SIG-M5 treated with dmso at 0.1 percent for 504 hours (cell line): ENCODE measurements at regions not wholly inside any gene's neighbourhood (a gene's known extent, or its start where the extent isn't known, plus 50 kb on each side); places are given as distances from the start of the nearest gene placed in this dataset.
"Not testable (repeated sequence)": the region's sequence is repeated elsewhere in the genome, so short reads cannot be mapped to it uniquely, and the experiment has no call there.

Experiments
- DNase-seq: peaks from one replicate; lab custom pipeline; 2025; ENCODE audit not compliant: unreplicated experiment; lab: John Stamatoyannopoulos, UW

- no peak for DNase-seq
These were observed 121.2 kb upstream of the RANBP3L start for GRCh38 chr5:36422952-36423351.

- DNase-seq = no peak
These were observed 122.0 kb upstream of the RANBP3L start for GRCh38 chr5:36423578-36424307.

GRCh38 chr5:36426070-36426469, 124.4 kb upstream of the RANBP3L start:
- not testable (repeated sequence) for DNase-seq

- no peak for DNase-seq
These were observed 133.8 kb upstream of the RANBP3L start for GRCh38 chr5:36435516-36435915.

- DNase-seq = no peak
These were observed 134.6 kb upstream of the RANBP3L start for GRCh38 chr5:36436306-36436705.

- DNase-seq = no peak
These were observed 137.3 kb upstream of the RANBP3L start for GRCh38 chr5:36438765-36439561.

- DNase-seq = no peak
These were observed 138.6 kb upstream of the RANBP3L start for GRCh38 chr5:36440300-36440699.

GRCh38 chr5:36441280-36441679, 139.6 kb upstream of the RANBP3L start:
- no peak for DNase-seq

GRCh38 chr5:36442352-36442751, 140.7 kb upstream of the RANBP3L start:
- DNase-seq = peak; percentile 39

- DNase-seq = peak; percentile 42
These were observed 141.1 kb upstream of the RANBP3L start for GRCh38 chr5:36442796-36443195.

- DNase-seq = no peak
These were observed 142.2 kb upstream of the RANBP3L start for GRCh38 chr5:36443941-36444340.

- DNase-seq = no peak
These were observed 143.1 kb upstream of the RANBP3L start for GRCh38 chr5:36444582-36445418.

GRCh38 chr5:36447776-36448175, 146.1 kb upstream of the RANBP3L start:
- DNase-seq = no peak

GRCh38 chr5:36450229-36451014, 148.7 kb upstream of the RANBP3L start:
- DNase-seq = no peak

GRCh38 chr5:36452424-36453006, 150.8 kb upstream of the RANBP3L start:
- DNase-seq = no peak

- no peak for DNase-seq
These were observed 148.7 kb upstream of the SLC1A3 start for GRCh38 chr5:36457511-36458270.

- DNase-seq = no peak
These were observed 147.7 kb upstream of the SLC1A3 start for GRCh38 chr5:36458746-36459145.

GRCh38 chr5:36459176-36460135, 146.9 kb upstream of the SLC1A3 start:
- DNase-seq = peak; percentile 11
